Pulmonary artery endothelial cell (primary cell): ENCODE measurements at regions not wholly inside any gene's neighbourhood (a gene's known extent, or its start where the extent isn't known, plus 50 kb on each side); places are given as distances from the start of the nearest gene placed in this dataset.

ENCODE experiments used
- DNase-seq: peaks from one replicate; pipeline ENCODE4 v3.0.0-alpha.2; 2011; ENCODE audit warnings: low read depth, low spot score

DNA sequence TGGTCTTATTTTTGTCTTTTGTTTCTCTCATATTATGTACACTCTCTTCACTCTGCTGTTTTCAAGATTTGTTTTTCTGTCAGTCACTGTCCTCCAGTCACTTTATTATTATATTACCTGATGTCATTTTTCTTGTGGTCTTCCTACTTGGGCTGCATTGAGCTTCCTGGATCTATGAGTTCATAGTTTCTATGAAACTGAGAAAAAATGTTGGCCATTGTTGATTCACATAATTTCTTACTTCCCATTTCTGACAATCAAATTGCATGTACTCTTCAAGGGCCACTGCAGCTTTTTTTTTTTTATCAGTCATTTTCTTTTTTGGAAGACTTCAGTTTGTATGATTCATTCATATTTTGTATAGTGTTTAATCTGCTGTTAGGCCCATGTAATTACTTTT, 1180.6 kb upstream of the GBE1 start:
- DNase-seq: no peak

DNA sequence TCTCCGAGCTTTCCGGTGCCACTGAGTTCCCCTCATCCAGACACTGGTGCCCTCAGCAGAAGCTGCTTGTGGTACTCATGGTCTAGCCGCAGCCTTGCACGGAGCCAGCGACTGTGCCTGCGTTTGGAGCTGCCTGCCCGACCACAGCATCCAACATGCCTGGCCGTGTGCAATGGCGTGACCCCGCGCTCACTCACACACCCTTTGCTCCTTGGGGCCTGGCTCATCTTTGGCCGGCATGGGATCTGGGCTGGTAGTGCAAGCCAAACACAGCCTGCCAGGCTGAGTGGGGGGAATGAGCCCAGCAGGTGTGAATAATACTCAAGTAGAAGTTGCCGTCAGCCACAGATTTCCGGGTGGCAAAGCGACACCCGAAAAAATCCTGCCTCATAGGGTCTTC, 1178.7 kb upstream of the GBE1 start:
- DNase-seq: no peak

- no peak for DNase-seq
Observed at GRCh38 chr3:82939491-82940097, 1178.1 kb upstream of the GBE1 start.

DNA sequence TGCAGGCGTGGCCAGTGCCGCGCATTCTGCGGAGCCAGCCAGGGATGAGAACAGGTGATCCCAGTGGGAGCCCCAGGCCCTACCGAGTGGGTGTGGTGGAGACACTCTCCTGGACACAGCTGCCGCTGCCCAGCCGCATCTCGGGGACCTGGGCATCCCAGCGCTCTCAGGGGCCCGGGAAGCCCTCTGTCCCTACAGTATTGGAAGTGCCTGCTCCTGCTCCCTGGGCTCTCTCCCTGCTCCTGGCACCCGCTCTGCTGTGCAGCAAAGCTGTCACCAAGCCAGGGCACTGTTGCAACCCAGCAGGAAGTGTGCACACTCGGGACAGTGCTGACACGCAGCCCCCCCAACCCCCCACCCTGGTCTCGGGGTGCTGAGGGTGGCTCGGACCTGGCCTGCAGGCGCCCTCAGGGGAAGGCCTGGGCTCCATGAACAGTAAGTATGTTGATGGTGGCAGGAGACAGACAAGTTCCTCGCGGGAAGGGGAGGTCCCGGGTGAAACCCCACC, 1177.4 kb upstream of the GBE1 start:
- DNase-seq: no peak

DNA sequence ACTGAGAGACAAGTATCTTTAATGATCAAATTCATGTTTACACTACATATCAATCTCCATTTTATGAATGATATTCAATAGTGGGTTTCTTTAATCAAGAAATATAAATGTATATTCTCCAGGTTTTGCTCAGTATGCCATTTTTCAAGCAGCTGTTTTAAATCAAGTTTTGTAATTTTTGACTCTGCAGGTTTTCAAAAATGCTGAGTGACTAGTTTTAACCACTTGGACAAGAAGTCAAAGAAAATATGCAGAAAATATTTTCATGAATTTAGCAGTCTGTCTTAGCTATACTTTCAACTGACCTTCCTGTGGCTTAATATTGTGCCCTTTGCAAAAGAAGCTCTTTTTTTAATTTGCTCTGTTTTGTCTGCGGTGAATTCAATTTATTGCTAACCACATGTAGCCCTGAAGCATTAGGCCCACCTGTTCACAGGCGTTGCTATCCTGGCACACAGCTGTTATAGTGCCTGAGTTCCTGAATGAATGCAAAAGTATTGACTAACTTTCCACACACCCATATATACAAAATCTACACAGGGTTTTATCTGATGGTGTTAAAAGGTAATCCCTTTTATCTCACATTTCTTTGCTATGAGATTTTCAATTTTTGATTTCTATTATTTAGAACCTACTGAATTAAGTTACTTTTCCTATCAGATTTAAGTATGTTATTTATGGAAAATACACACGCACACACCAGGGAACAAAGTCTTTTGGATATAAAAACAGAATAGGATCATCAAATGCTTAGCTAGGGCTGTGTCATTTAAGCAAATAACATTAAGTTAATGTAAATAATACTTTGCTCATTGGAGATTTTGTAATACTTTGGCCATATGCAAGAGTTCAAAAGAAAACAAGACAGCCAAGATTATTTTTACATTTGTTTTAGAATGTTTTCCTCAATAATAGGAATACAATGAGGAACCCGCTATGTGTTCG, 1166.1 kb upstream of the GBE1 start:
- no peak for DNase-seq

GRCh38 chr3:82891028-82891427, 1129.6 kb upstream of the GBE1 start:
- DNase-seq: no peak

DNA sequence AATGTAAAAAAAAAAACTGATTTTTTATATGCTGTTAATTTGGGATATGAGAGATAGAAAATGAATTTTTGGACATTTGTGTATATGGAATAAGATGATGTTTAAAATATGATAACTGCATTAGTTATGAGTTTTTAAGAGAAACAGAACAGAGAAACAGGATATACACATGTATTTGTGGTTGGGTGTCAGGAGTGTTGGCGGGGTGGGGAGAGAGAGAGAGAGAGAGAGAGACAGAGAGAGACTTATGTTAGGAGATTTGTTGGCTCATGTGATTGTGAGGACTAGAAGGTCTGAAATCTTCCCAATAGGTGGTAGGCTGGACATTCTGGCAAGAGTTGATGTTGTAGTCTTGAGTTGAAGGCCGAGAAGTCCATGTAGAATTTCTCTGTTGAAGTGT, 1121.6 kb upstream of the GBE1 start:
- no peak for DNase-seq

- no peak for DNase-seq
Observed at GRCh38 chr3:82875401-82875800, 1114.0 kb upstream of the GBE1 start.

DNA sequence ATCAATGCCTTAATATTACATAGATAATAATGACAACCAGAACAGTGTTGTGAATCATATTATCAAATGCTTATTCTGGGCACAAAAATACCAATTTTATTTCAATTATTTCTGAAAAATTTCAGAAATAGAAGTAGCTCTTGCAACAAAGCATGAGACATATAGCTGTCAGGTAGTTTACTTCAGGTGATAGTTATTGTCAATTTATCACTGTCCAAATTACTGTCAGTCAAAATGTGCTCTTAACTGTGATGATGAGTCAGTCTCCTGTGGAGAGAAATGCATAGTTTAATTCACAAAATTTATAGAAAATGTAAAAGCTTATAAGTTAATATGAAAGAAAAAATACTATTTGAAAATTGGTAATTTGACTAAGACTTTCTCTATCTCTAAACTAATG, 1078.4 kb upstream of the GBE1 start:
- DNase-seq: no peak

DNA sequence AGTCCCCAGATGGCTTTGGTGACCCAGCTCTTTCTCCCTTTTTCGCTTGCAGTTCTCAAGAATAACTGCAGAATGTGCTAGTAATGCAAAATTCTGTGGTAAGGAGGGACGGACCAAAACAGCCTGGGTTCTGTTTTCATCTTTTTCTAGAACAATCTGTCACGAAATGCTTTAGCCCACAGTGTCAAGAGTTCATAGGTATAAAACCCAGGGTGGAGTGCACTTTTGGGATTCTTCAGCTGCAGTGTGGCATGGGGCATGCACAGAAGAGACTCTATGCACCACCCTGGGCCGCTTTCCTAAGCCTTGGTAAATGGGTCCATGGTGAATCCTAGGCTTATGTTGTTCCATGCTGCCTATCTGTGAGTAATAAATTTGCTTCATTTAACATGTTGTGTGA, 1072.7 kb upstream of the GBE1 start:
- DNase-seq: no peak

GRCh38 chr3:82824491-82824890, 1063.0 kb upstream of the GBE1 start:
- no peak for DNase-seq

- no peak for DNase-seq
Observed at GRCh38 chr3:82816086-82816485, 1054.6 kb upstream of the GBE1 start.

GRCh38 chr3:82815417-82816058, 1054.1 kb upstream of the GBE1 start:
- no peak for DNase-seq

DNA sequence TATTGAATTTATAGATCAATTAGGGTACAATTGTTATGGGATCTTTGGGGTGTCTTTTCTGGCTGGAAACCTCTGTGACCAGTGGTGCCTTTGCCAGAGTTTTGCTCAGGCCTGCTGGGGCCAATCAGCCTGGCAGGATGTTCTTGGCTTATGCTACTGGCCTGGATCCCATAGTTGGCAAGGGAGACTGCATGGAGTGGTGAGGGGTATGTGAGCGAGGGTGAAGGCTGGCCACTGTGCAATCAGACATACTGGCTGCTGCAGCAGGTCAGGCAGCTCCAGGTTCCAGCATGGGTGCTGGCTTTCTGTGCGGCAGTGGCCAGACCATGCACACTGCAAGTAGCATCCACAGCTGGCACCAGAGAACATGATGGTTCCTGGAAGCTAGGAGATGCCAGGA, 1053.2 kb upstream of the GBE1 start:
- no peak for DNase-seq

GRCh38 chr3:82807781-82808180, 1046.3 kb upstream of the GBE1 start:
- DNase-seq: no peak

GRCh38 chr3:82802501-82802900, 1041.1 kb upstream of the GBE1 start:
- no peak for DNase-seq

- DNase-seq: no peak
Observed at GRCh38 chr3:82800248-82800647, 1038.8 kb upstream of the GBE1 start.

DNA sequence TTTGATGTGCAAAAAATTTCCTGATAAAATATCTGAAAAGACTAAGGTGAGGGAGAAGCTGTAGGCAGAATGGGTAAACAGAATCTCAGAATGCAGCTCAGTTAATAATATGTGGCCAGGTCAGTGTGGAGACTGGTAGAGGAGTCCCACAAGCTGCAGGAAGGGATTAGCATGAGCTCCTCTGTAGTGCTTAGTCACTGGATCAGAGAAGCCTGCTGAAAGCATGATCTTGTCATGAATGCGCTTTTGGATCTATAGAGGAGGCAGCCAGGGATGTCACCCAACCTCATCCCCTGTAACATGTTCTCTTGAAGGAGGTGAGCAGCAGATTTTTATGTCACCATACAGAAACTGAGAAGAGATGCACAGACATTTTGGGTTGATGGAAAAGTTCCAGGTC, 1035.3 kb upstream of the GBE1 start:
- DNase-seq: no peak

DNA sequence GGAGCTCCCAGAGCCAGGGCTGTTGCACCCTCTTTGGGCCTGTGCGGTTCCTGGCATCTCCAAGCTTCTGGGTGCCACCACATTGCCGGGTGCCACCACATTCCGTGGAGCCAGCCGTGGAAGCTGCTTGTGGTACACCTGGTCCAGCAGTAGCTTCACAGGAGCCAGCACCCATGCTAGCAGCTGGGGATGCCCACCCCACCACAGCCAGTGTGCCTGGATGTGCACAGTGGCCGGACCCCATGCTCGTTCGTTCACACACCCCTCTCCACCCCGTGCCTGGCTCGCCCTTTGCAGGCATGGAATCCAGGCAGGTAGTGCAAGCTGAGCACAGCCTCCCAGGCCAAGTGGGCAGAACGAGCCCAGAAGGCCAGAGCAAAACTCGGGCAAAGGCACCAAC, 1029.8 kb upstream of the GBE1 start:
- no peak for DNase-seq

DNA sequence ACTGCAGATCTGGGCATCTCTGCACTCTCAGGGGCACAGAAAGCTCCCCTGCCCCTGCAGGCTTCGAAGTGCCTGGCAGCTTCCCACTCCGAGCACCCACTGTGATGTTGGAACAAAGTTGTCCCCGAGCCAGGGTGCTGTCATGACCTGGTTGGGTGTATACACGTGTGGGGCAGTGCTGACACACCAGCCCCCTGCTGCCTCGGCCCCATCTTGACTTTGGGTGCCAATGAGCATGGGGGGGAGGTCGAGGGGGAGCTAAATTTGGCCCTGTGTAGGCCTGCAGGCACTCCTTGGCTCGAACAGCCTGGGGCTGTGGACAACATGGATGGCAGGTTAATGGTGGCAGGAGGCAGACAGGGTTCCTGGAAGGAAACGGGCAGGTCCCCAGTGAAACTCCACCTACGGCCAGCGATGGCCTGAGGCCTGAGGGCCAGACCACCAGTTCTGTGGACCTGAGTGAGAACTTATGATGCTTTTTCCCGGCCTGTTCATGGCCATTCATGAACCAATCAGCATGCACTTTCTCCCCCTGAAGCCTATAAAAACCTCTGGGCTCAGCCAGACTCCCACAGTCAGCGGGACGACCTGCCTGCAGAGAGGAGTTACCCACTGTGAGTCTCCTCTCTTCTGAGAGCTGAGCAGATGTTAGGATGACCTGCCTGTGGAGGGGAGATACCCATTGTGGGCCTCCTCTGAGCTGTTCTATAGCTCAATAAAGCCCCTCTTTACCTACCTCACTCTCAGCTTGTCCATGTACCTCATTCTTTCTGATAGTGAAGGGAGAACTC, 1029.1 kb upstream of the GBE1 start:
- no peak for DNase-seq

GRCh38 chr3:82783194-82783593, 1021.7 kb upstream of the GBE1 start:
- DNase-seq: no peak

DNA sequence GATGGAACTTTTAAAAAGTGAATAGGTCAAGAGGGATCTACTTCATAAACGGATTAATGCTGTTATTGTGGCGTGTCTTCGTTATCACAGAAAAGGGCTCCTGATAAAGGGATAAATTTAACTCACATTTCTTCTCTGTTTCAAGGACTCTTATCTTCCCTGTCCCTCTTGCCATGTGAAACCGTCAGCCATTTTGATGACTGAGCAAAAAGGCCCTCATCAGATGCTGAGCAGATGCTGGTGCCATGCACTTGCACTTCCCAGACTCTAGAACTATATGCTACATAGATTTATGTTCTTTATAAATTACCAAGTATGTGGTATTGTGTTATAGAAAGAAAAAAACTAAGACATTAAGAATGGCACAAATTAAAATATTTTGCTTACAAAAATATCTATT, 1011.8 kb upstream of the GBE1 start:
- no peak for DNase-seq
